ENCODE measurements at regions not wholly inside any gene's neighbourhood (a gene's known extent, or its start where the extent isn't known, plus 50 kb on each side); places are given as distances from the start of the nearest gene placed in this dataset.

DNA sequence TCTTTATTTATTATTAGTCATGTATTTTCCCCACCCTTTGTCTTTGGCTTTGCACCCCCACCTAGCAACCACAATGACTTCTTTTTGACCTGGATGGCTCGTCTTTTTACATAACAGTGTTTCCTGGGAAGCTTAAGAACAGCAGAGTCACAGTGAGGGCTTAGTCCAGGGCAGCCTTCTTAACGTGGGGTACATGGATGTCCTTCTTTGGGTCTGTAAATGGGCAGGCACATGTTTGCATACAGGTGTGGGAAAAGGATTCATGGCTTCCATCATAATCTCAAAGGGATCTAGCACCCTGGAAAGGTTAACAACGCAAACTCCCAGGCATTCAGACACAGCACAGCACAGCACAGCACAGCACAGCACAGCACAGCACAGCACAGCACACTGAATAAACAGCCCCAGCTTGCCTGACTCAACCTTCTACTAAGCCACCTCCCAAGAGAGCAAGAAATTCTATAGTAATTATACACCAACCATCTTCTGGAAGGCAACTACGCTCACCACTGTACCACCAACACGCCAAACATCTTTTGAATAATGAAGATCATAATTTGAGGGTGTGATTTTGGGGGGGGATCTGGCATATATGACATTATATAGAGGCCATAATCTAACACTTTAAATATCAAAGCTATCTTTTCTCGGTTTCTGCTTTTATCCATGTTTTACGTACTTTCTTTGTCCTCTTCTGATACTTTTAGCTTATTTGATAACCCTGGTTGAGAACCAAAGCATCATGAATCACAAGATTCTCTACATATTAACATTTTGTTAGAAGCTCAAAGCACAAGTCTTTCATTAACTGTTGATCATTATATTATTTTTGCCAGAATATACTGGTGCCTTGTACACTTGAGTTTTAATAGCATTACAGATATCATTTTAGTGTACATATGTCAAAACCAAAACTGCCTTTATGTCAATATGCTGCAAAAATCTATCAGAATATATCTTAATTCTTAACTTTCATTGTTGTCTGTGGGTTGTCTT lies 177.2 kb upstream of the KLF14 start:
- no peak for DNase-seq (ENCODE audit: low read depth in 1 of 2, low spot score in 1 of 2)

DNA sequence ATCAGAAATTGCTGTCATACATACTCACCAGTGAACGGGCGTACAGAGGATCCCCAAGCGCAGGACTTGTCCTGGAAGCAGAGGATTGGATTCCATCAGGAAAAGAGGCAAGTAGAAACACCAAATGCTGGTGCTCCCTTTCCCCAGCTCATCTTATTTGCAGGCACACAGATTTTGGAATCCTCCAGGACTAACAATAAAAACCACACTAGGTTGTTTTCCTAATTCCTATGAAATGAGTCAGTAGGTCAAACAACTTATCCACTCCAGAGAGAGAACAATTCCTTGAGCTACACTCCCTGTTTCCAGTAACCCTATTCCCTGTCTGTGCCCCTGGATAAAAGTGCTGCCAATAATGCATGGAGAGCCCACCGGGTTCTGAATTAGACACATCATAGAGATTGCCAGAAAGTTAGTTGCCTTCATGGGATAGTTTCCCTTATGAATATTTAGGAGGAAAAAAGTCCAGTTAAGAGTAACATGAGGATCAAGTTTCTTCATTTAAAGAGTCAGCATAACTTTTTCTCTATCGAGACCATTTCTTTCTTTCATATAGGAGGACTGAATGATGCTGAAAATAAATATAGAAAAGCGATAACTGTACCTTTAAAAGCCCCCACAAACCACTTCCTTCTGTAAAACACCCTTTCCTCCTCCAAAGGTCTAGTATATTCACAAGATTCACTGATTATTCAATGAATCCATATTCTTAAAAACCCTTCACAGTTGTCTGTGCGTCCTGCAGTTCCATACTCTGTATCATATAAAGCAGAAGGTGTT lies 178.3 kb upstream of the KLF14 start:
- no peak for DNase-seq (ENCODE audit: low read depth in 1 of 2, low spot score in 1 of 2)

DNA sequence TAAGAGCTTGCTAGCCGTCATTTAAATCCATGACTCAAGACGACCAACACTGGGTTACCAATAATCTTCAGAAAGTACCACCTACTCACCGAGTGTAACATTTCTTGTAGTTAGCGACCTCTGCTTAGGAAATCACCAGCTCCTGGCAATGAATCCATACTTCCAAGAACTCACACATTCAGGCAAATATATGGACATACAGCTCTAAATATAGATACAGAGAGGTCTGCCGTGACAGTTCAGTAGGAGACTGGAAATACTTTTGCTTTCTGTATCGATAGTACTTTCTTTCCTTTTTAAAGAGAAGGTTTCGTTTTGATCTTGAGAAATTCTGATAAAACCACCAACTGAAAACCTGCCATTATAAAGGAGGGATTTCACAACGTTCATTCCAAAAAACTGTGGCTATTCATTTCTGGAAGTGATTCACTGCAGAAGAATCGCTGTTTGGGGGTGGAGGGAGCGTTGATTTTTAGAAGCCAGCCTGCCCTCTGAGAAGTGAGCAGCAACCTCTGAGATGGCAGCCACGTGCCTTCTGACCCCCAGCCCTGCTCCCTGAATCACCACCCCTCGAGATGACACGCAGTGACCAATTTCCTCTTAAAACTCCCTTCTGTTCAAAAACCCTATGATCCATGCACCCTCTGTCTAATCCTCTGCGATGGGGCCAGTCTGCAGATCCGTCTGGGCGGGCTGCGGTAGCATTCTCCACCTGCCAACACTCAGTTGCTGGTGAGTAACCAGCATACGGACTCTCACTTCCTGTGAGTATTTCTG lies 179.0 kb upstream of the KLF14 start:
- peak; percentile 55 to 66 for DNase-seq (ENCODE audit: low read depth in 1 of 2, low spot score in 1 of 2)

DNA sequence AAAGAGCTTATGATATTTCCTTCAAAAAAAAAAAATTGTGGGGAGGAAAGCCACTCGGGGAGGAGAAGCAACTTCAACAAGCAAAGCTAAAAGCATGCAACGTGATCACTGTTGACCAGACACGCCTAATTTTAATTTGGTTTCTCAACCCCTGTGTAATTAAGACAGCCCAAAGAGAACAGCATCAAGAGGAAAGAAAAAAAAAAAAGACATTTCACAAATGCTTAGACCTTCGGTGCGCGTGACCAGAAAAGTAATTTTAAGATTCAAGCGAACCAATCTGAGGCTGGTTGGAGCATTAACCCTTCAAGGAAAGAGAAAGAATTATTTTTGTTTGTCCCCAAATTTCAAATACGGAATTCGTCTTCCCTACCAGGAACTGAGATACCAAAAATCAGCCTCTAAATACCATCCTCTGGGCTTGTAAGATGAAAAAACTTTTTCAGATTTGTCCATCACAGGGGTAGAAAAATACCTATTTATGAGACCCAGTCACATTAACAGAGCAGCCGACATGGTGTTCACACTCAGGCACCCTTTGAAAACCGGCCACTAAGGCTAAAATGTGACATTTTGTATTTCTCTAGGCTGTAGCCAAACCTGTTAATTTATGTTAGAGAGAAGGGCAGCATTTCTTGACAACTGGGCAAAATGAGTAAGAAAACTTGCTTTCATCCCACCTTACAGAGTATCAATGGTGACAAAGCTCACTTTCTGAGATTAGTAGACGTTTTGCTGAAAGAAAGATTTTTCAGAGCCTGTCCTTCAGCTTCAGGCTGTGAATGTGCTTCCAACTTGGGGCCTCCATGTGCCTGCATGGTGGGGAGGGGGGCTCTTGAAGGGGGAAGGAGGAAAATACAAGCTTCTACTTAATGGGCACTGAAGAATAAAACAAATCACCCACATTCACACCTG lies 179.9 kb upstream of the KLF14 start:
- DNase-seq (ENCODE audit: low read depth in 1 of 2, low spot score in 1 of 2), result no peak

DNA sequence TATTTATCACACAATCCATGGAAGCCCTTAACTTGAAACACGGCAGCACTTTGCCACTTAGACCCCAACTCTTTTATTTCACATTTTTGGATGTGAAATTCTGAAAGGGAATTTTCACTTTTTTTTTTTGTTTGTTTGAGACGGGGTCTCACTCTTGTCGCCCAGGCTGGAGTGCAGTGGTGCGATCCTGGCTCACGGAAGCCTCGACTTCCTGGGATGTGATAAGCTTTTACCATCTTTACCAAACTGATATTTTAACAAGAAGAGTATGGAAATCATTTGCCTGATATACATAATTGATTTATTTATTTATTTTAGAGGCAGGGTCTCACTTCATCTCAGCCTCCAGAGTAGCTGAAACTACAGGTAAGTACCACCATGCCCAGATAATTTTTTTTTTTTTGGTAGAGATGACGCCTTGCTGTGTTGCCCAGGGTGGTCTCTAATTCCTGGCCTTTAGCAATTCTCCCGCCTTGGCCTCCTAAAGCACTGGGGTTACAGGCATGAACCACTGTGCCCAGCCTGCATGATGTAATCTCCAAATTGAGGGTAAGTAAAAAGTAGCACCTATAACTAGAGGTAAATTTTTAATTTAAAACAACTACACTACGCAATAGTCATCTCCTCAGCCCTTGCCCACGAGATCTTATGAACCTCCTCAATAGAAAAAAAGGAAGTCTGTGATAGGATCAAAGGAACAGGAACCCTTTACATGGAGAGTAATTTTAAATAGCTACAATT lies 180.7 kb upstream of the KLF14 start:
- no peak for DNase-seq (ENCODE audit: low read depth in 1 of 2, low spot score in 1 of 2)

DNA sequence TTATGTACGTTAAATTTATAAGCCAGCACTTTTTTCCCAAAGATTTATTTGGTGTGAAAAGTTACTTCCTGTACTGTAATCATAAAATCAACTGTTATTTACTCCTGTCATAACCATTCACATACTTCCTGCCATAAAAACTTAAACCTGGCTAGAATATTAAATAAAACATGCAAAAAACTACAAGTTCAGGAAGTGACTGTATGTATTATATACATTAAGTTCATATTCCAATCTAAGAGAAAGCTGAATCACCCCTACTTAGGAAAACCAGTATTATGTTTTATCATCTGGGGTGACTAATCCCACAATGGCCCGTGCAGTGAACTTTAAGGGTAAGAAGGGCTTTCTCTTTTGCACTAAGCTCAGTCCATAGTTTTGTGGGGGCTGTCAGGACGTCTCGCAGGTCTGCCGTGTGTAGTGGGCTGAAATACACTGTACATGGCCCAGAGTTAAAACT lies 183.7 kb upstream of the KLF14 start:
- no peak for DNase-seq (ENCODE audit: low read depth in 1 of 2, low spot score in 1 of 2)

DNA sequence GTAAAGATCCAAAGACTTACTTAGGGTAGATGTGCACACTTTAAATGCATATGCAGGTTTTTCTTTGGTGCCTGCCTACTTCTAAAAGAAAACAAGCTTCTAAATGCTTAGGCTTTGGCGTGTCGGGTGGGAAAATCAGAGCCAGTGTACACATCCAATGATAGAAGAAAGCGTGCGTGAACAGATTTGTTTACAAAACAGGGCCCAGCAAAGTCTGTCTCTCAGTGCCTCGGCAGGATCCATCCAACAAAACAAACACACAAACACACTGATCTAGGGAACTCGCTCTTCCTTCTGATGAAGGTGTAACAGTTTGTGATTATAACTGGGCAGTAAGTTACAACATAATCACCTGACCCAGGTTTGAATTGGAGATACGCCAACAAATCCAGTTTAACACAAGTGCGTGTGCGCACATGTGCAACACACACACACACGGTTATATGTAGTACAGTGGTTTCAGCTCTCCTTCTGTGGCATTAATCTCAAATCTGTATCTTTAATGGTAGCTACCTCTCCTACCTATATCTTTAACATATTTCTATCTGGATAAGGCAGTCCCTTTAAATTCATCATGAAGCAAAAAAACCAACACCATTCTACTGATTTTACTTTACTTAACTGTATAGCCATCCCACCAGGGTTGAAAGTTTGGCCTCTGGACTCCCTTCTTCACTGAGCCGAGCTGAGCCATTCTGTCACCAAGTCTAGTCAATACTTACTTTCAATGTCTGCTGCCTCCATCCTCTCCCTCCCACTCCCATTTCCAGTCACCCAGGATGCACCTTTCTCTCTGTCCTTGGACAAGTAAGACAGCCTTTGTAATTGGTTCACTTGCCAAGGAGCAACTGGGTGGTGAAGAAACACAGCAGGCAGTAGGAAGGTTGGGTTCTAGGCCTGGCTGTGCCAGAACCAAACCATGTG lies 184.4 kb upstream of the KLF14 start:
- DNase-seq (ENCODE audit: low read depth in 1 of 2, low spot score in 1 of 2), result no peak

DNA sequence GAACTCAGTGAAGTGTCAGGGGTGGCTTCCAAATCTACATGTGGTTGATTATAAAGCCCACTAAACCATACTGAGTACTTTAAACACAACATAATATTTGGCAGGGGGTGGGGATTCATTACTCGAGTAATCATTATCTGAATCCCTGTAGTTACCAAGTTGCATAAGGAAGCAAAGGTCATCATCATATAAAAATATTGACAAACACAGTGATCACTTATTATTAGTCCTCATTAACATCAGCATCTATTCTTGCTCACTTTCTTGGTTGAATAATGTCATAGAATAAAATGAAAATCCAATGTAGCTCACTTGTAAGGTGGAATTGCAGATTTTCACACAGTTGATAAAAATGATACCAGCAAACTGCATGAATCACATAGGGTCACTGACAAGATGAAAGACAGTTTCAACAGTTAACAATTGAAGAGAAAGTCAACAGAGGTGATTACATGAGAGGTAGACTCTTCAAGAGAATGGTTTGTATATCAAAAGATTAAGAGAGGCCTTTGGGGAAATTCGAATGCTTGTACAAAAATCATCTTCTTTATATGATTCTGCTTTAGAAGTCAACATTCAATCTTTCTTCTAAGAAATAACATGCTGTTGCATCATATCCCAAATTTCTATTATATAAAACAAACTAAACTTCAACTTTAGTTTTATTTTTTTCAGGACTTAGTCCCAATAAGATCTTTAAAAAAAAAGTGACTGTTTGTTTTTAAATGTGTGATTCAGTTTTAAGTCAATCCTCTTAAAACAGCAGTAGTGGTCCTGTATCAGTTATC lies 185.5 kb upstream of the KLF14 start:
- no peak for DNase-seq (ENCODE audit: low read depth in 1 of 2, low spot score in 1 of 2)

DNA sequence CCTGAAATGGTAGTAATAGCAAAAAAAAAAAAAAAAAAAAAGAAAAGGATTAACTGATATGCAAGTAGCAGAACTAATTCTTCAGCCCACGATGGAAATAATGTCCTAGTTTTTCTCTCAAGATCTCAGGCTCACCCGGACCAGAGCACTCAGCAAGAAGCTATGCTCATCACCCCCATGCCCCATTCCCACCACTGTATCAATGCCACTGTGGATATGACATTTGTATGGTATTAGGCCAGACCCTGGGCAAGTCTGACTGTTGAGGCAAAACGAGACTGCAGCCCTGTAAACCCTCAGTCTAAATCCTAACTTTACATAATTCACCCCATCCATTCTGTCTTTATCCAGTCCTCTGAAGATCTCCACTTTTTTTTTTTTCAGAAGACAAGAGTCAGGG lies 186.1 kb upstream of the KLF14 start:
- DNase-seq (ENCODE audit: low read depth in 1 of 2, low spot score in 1 of 2), result no peak

DNA sequence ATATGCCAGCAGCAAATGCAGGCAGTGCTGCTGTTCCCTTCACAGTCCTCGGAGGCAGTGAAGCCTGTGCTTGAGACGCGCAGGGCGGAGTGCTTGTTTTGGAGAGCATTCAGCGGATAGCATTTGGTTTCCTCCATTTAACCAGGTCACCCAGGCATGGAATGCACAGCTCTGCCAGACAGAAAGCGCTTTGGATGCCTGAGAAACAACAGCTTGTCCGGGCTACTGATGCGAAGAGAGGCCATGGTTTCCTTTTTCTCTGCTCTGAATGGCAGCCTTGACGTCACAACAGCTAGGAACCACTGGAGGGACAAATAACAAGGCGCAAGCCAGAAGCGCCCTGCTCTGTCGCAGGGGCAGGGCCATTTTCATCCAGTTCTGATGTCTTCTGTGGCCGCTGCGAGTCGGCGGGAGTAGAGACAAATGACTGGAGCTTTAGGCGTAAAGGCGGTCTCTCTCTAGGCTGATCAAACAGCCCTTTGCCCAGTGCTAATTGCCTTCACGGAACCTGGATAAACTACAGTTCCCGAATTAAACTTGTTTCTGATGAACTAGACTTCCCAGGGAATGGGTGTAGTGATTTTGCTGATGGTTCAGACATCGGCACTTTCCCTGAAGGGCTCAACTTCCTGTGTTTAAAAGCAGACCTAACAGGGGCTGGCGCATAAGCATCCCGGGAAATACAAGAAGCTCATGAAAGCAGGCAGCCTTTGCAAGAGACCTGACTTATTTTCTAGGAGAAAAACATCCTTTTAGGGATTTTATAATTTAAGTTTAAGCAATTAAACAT lies 187.6 kb upstream of the KLF14 start:
- DNase-seq (ENCODE audit: low read depth in 1 of 2, low spot score in 1 of 2), result no peak

DNA sequence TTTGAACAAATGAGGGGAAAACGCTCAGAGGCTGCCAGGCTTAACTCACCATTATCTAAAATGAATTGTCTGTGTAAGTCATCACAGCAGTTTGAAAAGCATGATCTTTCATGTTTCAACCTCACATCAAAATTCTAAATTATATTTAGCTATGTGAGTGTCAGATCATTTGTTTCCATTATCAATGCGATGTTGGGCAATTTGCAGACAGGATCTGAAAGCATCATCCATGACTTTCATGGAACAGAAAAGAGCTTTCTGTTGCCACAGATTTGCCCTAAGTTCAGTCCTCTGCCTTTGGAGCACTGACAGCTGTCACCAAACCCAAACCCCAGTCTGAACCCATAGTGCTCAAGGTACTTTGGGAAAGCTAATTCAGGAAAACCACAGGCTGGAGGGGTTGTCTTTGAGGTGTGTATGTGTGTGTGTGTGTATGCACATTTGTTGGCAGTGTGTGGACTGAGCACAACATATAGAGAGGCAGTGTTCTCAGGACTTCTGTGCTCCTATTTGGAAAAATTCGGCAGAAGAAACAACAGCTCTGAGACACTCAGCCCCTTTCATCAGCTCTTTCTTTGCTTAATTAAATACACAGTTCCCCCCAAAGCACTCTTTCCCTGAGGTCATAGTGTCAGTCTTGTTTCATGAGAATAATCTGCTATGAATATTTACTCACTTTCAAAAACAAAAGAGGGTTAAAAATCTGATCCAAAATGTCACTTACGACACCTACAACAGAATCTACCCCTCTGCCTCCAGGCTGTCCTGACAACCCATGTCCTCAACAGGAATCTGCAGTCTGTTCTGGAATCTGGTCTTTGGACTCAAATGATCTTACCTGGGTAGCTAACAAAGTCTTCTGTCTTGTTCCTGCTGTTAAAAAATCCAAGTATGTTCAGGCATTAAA lies 188.5 kb upstream of the KLF14 start:
- no peak for DNase-seq (ENCODE audit: low read depth in 1 of 2, low spot score in 1 of 2)

DNA sequence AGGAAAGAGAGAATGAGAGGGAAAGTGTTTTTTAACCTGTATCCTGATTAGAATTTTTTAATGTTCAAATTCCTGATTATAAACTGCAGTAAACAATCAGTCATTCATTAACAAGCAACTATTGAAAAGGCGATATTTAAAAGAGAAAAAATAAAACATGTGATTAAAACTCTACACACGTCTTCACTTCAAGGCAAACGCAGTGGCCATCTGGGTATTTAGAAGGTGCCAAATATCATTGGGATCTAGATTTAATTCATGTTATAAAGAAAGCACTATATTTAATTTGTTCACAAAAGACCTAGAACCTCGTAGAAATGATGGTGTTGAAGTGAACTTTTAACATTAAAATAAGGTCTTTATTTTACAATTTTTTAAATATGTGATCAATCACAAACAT lies 189.4 kb upstream of the KLF14 start:
- no peak for DNase-seq (ENCODE audit: low read depth in 1 of 2, low spot score in 1 of 2)

DNA sequence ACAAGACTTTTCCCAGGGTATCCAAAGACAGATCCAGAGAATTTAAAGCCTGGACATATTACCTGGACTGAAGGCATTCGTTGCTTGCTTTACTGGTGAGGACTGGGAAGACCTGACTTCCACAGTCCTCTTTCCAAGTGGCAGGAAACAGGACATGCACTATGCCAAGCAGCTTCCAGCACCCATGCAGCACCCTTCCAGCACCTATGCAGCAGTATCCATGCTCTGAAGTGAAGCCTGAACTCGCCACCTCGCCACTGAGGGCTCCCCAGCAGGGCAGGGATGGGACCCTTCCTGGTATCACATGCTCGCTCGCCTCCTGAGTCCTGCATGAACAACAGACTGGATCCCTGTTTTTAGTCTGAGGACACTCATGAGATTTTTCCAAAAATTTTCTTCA lies 189.9 kb upstream of the KLF14 start:
- DNase-seq (ENCODE audit: low read depth in 1 of 2, low spot score in 1 of 2), result no peak

DNA sequence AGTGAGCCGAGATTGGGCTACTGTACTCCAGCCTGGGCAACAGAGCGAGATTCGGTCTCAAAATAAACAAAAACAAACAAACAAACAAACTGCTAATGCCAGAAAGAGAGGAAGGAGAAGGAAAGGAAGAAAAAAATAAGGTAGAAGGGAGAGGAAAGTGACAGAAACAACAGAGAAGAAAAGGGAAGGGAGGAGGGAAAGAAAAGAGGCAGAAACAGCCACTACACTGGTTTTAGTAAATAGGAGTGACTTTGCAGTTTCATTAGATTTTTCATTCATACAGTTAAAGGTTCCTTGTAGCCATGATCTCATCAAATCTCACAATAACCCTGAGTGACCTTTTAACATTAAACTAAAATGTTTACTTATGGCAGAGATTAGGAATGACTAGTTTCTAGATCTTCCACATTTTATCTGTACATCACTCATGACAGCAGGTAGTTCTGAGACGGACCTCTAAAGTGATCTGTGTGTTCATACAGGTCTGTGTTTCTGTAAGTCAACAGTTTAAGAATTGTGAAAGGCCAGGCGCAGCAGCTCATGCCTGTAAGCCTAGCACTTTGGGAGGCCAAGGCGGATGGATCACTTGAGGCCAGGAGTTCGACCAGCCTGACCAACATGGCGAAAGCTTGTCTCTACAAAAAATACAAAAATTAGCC lies 191.3 kb upstream of the KLF14 start:
- DNase-seq (ENCODE audit: low read depth in 1 of 2, low spot score in 1 of 2), result no peak

DNA sequence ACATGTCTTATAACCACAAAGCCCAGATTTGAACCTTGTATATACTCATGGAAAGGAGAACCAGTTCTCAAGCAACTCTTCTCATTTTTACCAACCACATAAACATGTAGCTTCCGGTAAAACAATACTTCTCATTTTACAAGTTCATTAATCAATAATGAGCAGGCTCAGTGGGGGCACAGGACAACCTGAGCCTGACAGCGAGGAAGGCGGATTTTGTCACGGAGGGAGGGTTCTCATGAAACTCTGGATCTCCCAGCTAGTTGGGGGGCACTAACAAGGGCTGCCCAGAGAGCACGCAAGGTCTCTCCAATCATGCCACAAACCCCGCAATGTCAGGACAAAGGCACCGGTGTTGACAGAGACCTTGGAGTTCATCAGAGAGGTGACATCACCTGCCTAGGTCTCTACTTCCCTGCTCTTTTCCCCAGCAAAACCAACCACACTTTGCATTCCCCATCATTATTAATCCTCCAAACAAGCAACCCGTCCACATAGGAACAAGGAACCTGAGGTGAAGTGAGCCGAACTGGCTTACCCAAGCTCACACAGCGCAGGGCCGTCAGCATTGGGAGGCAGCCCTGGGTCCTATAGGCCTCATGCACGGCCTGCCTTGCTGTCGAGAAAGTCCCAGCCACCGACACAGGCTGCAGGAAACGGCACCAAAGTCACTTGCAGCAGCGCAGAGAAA lies 192.1 kb upstream of the KLF14 start:
- no peak for DNase-seq (ENCODE audit: low read depth in 1 of 2, low spot score in 1 of 2)
